ENCODE measurements at regions not wholly inside any gene's neighbourhood (a gene's known extent, or its start where the extent isn't known, plus 50 kb on each side); places are given as distances from the start of the nearest gene placed in this dataset.

DNA sequence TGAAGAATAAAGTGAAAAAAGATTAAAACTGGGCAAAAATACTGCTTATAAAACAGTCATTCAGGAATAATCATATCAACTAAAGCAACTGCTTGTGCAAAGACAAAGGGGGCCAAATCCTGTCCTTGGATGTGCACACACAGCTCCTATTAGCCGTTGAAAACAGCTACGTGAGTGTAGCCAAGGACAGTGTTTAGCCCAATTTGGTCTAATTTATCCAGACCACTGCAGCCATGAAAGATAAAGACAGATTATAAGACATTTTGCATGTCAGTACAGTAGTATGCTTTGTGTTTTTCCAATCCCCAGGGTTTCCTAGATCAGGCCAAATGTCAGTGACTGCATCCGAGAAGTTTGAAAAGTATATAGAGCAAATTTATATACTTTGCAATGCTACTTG, 146.3 kb upstream of the PKN2 start:
- H3K27me3 ChIP-seq (replicated peaks in 1 of 7), result no peaks in the 10 kb centered on the region

DNA sequence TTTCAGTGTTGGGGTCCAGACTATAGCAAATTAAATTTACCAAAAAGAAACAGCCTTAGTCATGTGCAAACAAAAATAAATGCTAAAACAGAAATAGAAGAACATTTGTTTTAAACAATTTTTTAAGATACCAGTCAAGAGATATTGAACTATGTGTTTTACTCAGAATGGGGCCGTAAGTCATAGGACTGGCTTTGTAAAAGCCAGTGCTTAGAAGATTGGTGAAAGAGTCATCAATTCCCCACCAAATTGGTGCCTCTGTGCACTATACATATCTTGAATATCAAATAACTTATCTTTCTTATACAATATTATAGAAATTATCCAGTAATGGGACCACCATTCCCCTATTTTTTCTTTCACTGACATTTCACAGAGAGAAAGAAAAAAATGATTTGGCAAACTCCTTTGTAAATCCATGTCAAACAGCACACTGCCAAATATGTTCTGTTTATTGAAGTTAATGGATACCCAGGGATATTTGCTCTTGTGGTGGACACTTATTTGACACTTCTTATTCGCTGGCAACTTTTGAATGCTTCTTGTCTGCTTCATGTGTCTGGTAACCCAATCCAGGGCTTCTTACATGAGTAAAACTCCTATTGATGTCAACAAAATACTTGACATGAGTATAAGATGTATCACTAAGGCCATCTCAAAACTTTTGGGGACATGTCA, 145.7 kb upstream of the PKN2 start:
- Histone ChIP-seq H3K27ac (no peak overlapping the region), H3K4me1 (no peaks in the 10 kb centered on the region), H3K9me3 (no peaks in the 10 kb centered on the region), H3K4me3 (no peak overlapping the region), H3K27me3 (replicated peaks in 1 of 7) (no peaks in the 10 kb centered on the region), H3K36me3 (no peaks in the 10 kb centered on the region)
- no peak for DNase-seq
- TF ChIP-seq POLR2A (IDR thresholded peaks at IDR 0.05) (no peak), POLR2AphosphoS5 (IDR thresholded peaks at IDR 0.05) (no peak)
- TF ChIP-seq, protein P1, sequence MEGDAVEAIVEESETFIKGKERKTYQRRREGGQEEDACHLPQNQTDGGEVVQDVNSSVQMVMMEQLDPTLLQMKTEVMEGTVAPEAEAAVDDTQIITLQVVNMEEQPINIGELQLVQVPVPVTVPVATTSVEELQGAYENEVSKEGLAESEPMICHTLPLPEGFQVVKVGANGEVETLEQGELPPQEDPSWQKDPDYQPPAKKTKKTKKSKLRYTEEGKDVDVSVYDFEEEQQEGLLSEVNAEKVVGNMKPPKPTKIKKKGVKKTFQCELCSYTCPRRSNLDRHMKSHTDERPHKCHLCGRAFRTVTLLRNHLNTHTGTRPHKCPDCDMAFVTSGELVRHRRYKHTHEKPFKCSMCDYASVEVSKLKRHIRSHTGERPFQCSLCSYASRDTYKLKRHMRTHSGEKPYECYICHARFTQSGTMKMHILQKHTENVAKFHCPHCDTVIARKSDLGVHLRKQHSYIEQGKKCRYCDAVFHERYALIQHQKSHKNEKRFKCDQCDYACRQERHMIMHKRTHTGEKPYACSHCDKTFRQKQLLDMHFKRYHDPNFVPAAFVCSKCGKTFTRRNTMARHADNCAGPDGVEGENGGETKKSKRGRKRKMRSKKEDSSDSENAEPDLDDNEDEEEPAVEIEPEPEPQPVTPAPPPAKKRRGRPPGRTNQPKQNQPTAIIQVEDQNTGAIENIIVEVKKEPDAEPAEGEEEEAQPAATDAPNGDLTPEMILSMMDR (IDR thresholded peaks at IDR 0.05 in 8 of 11, conservative IDR thresholded peaks at IDR 0.05 in 3 of 11), result no peak
- WGBS, 5 donors, result 76 to 92% (median 85%) methylated on average over 2 of the region's 2 CpGs
- intact Hi-C loops (cut with DNase I; ENCODE audit: low total_unique reads), result no loop called here

More for the DNA sequence above, 146.3 kb upstream of the PKN2 start:
- H3K4me1 ChIP-seq, result no peaks in the 10 kb centered on the region
- no peak for DNase-seq
- no peaks in the 10 kb centered on the region for H3K36me3 ChIP-seq
- TF ChIP-seq POLR2AphosphoS5 (IDR thresholded peaks at IDR 0.05), result no peak
- no peak for TF ChIP-seq POLR2A (IDR thresholded peaks at IDR 0.05)
- TF ChIP-seq, protein P1 (IDR thresholded peaks at IDR 0.05 in 8 of 11, conservative IDR thresholded peaks at IDR 0.05 in 3 of 11), result no peak
- 74 to 88% (median 84%) methylated on average over 3 of the region's 3 CpGs for WGBS, 5 donors
- no peak overlapping the region for H3K4me3 ChIP-seq
- H3K27ac ChIP-seq, result no peak overlapping the region
- intact Hi-C loops (cut with DNase I; ENCODE audit: low total_unique reads), result no loop called here
- no peaks in the 10 kb centered on the region for H3K9me3 ChIP-seq

DNA sequence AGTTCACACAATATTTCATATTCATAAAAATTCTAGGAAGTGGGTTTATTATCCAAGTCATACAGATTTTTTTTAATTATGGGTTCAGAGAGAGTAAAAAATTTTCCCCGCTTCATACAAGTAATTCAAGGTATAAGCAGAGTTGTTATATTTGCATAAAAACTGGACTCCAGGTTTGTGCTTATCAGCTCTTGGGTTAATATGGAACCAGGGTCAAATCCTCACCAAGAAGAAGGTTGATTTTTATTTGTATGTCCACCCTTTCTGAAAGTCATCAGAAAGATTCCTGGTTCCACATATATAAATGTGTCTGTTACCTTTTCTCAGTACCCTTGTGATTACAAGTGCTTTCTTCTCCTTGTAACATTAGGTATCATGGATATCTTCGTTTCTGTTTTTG, 143.8 kb upstream of the PKN2 start:
- 83 to 87% (median 84%) methylated on average over 2 of the region's 2 CpGs for WGBS, 5 donors
- intact Hi-C loops (cut with DNase I; ENCODE audit: low total_unique reads), result no loop called here

DNA sequence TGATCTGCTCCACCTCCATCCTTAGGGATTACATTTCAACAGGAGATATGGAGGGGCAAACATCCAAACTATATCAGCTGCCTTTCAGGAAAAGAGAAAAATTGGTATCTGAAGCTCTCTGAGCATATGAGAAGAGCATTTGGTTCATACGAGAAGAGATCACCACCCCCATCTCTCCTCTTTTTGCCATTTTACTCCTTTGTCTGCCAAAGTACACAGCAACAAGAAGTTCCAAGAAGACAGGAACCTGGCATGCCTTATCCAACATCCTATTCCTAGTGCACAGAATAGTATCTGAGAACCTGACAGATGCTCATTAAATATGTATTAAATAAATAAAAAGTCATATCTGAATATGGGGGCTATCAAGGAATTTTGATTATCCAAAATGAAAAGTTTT, 142.5 kb upstream of the PKN2 start:
- no peak for DNase-seq
- Histone ChIP-seq H3K4me3 (no peak overlapping the region), H3K36me3 (no peaks in the 10 kb centered on the region), H3K9me3 (no peaks in the 10 kb centered on the region), H3K27me3 (replicated peaks in 1 of 7) (no peaks in the 10 kb centered on the region), H3K27ac (no peak overlapping the region), H3K4me1 (no peaks in the 10 kb centered on the region)
- TF ChIP-seq POLR2A (IDR thresholded peaks at IDR 0.05), result no peak
- TF ChIP-seq, protein P1 (IDR thresholded peaks at IDR 0.05 in 8 of 11, conservative IDR thresholded peaks at IDR 0.05 in 3 of 11), result no peak
- no peak for TF ChIP-seq POLR2AphosphoS5 (IDR thresholded peaks at IDR 0.05)
- WGBS, 5 donors, result 88 to 93% (median 88%) methylated on average over 1 of the region's 1 CpG
- intact Hi-C loops (cut with DNase I; ENCODE audit: low total_unique reads), result no loop called here

More for the DNA sequence above, 143.8 kb upstream of the PKN2 start:
- H3K4me3 ChIP-seq, result no peak overlapping the region
- TF ChIP-seq POLR2AphosphoS5 (IDR thresholded peaks at IDR 0.05), result no peak
- TF ChIP-seq, protein P1 (IDR thresholded peaks at IDR 0.05 in 8 of 11, conservative IDR thresholded peaks at IDR 0.05 in 3 of 11), result no peak
- no peak for TF ChIP-seq POLR2A (IDR thresholded peaks at IDR 0.05)
- H3K27ac ChIP-seq, result no peak overlapping the region
- H3K4me1 ChIP-seq, result no peaks in the 10 kb centered on the region
- H3K36me3 ChIP-seq, result no peaks in the 10 kb centered on the region
- no peaks in the 10 kb centered on the region for H3K27me3 ChIP-seq (replicated peaks in 1 of 7)
- DNase-seq, result no peak
- no peaks in the 10 kb centered on the region for H3K9me3 ChIP-seq
